Calu3 (cell line): ENCODE measurements at regions not wholly inside any gene's neighbourhood (a gene's known extent, or its start where the extent isn't known, plus 50 kb on each side); places are given as distances from the start of the nearest gene placed in this dataset.
A peak's percentile ranks its signal among the peaks of the same experiment; 100 is the strongest.

ENCODE experiments used
- BruUV-seq: library from RNA; stranded (reverse); fragments of 400-500 nt; replicated peaks from 2 replicates; lab custom pipeline; 2021; lab: Mats Ljungman, UMichigan
- CTCF ChIA-PET: fragments of 300-600 bp; sonication (Branson Sonifier 250); formaldehyde crosslinking; loops from one replicate; lab custom pipeline; 2022; ENCODE audit warnings: antibody characterized with exemption; lab: Charles Lee
- DNase-seq: peaks from one replicate; pipeline ENCODE4 v3.0.0; 2022
- H3K27ac Mint-ChIP-seq: one replicate; pipeline ENCODE4 v1.8.0; 2022; ENCODE audit warnings: mixed read lengths; ENCODE audit not compliant: unreplicated experiment
- H3K27me3 Mint-ChIP-seq: one replicate; pipeline ENCODE4 v1.8.0; 2022; ENCODE audit warnings: mixed read lengths; ENCODE audit not compliant: unreplicated experiment
- H3K36me3 Mint-ChIP-seq: one replicate; pipeline ENCODE4 v1.8.0; 2022; ENCODE audit warnings: mild to moderate bottlenecking, moderate library complexity, mixed read lengths; ENCODE audit not compliant: insufficient read depth, unreplicated experiment
- H3K4me1 Mint-ChIP-seq: one replicate; pipeline ENCODE4 v1.8.0; 2022; ENCODE audit warnings: mild to moderate bottlenecking, low read depth, mixed read lengths; ENCODE audit not compliant: unreplicated experiment
- H3K4me3 Mint-ChIP-seq: one replicate; pipeline ENCODE4 v1.8.0; 2022; ENCODE audit warnings: mild to moderate bottlenecking, low read depth, moderate library complexity, mixed read lengths; ENCODE audit not compliant: unreplicated experiment
- H3K9me3 Mint-ChIP-seq: one replicate; pipeline ENCODE4 v1.8.0; 2022; ENCODE audit warnings: low read depth, mixed read lengths; ENCODE audit not compliant: unreplicated experiment
- intact Hi-C: fragments of 100-400 bp; cut with micrococcal nuclease; formaldehyde crosslinking; loops from one replicate; pipeline ENCODE4 v1.10.0; 2022; ENCODE audit not compliant: unreplicated experiment
- TF ChIP-seq, protein P1 (sequence below): fragments of 200-600 bp; IDR thresholded peaks from one replicate; pipeline ENCODE4 v1.8.0; 2022; ENCODE audit warnings: antibody characterized with exemption; ENCODE audit not compliant: unreplicated experiment

DNA sequence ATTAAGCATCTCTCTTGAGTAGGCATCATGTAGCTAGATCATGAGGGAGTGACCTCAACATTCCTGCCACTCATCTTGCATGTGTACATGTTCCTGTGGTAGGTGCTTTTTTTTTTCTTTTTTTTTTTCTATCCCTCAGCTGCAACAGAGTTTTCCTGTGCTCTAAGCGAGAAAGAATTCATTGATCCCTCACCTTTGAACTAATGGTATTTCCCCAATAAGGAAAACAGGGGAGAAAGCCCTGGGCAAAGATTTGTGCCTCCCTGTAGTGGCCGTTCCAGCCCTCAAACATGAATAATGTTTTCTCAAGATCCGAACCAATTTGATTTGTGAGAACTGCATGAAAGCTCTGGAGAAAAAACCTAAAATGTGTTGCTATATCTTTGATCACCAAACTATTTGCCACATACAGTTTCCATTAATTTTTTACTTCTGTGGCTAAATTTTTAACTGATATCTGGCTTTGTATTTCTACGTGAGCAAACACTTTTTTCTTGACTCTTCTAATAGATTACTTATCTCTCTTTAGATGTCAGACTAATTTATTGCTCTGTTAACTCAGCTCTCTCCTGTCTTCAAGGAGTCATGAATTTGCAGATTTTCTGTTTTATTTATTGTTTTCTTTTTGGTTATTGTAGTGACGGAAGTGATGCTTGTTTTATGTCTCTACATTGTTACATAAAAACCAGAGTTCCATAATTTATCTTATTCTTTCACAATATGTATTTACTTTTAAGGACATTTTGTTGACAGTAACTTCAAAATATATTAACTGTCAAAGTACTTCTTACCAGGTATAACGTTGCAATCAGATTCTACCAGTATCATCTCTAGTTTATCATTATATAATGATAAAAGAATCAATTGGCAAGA is 1396.5 kb downstream of the OTOL1 start:
- TF ChIP-seq, protein P1, sequence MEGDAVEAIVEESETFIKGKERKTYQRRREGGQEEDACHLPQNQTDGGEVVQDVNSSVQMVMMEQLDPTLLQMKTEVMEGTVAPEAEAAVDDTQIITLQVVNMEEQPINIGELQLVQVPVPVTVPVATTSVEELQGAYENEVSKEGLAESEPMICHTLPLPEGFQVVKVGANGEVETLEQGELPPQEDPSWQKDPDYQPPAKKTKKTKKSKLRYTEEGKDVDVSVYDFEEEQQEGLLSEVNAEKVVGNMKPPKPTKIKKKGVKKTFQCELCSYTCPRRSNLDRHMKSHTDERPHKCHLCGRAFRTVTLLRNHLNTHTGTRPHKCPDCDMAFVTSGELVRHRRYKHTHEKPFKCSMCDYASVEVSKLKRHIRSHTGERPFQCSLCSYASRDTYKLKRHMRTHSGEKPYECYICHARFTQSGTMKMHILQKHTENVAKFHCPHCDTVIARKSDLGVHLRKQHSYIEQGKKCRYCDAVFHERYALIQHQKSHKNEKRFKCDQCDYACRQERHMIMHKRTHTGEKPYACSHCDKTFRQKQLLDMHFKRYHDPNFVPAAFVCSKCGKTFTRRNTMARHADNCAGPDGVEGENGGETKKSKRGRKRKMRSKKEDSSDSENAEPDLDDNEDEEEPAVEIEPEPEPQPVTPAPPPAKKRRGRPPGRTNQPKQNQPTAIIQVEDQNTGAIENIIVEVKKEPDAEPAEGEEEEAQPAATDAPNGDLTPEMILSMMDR = no peak
- peaks cover 5% of the 10 kb centered on the region for H3K9me3 Mint-ChIP-seq
- H3K4me3 Mint-ChIP-seq = peak overlapping the region; percentile 38
- intact Hi-C loops = no loop called here
- H3K36me3 Mint-ChIP-seq = peaks cover 9% of the 10 kb centered on the region
- DNase-seq = peak; percentile 44
- BruUV-seq = no TSS peak
- CTCF ChIA-PET = no interaction called here
- peaks cover 31% of the 10 kb centered on the region for H3K4me1 Mint-ChIP-seq
- H3K27ac Mint-ChIP-seq = peak overlapping the region; percentile 60
- H3K27me3 Mint-ChIP-seq = no peaks in the 10 kb centered on the region

DNA sequence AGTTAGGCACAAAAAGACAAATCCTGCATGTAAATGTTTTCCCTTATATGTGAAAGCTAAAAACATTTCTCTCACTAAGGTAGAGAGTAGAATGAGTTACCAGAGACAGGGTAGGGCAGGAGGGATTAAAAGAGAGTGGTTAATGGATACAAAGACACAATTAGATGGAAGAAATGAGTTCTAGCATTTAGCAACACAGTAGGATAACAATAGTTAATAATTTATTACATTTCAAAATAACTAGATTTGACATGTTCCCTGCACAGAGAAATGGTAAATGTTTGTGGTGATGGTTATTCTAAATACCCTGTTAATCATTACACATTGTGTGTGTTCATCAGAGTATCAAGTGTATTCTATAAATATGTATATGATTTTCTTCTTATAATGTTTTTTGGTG is 1400.7 kb downstream of the OTOL1 start:
- Mint-ChIP-seq H3K4me1 (peaks cover 26% of the 10 kb centered on the region), H3K27me3 (no peaks in the 10 kb centered on the region), H3K27ac (no peak overlapping the region), H3K36me3 (peaks cover 5% of the 10 kb centered on the region), H3K9me3 (peaks cover 5% of the 10 kb centered on the region), H3K4me3 (no peak overlapping the region)
- TF ChIP-seq, protein P1 = no peak
- CTCF ChIA-PET = no interaction called here
- no peak for DNase-seq
- no TSS peak for BruUV-seq
- intact Hi-C loops = no loop called here

DNA sequence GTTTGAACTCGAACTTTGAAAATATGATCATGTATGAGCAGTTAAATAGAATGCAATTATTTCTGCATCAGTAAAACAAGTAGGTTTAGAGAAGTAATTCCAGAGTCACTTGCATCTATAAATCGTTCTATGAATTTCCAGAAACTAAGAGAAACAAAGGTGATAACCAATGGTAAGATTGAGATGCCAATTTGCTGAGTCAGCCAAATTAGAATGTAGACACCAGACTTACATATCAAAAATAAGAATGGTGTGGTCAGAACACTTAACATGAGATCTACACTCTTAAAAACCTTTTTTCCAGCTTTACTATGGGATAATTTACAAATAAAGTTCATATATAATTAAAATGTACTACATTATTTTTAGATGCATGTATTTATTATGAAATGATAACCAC is 1435.9 kb downstream of the OTOL1 start:
- no peak overlapping the region for H3K4me3 Mint-ChIP-seq
- BruUV-seq = no TSS peak
- CTCF ChIA-PET = no interaction called here
- H3K36me3 Mint-ChIP-seq = no peaks in the 10 kb centered on the region
- TF ChIP-seq, protein P1 = no peak
- no peaks in the 10 kb centered on the region for H3K4me1 Mint-ChIP-seq
- no peak for DNase-seq
- no peak overlapping the region for H3K27ac Mint-ChIP-seq
- no peaks in the 10 kb centered on the region for H3K27me3 Mint-ChIP-seq
- H3K9me3 Mint-ChIP-seq = peaks cover 6% of the 10 kb centered on the region
- intact Hi-C loops = no loop called here

DNA sequence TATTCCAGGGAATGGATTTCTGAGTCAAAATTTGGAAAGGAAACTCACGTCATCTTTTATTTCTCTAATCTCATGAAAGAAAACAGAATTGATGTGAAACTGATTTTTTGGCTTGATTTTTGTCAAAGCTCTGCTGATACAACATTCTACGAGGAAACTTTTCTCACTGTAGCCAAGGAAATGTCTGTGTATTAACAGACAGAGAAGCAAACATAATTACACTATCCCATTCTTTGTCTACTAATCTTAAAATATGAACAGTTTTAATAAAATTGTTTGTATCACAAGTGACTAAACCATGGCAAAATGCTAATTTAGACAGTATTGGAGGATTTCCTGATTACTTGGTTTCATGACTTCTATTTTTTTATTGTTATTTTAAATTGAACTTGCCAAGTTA is 1437.0 kb downstream of the OTOL1 start:
- Mint-ChIP-seq H3K4me3 (no peak overlapping the region), H3K27ac (no peak overlapping the region), H3K27me3 (no peaks in the 10 kb centered on the region), H3K9me3 (peaks cover 6% of the 10 kb centered on the region), H3K4me1 (no peaks in the 10 kb centered on the region), H3K36me3 (no peaks in the 10 kb centered on the region)
- BruUV-seq = no TSS peak
- CTCF ChIA-PET = no interaction called here
- DNase-seq = no peak
- TF ChIP-seq, protein P1 = no peak
- intact Hi-C loops = no loop called here
